ENCODE measurements at regions not wholly inside any gene's neighbourhood (a gene's known extent, or its start where the extent isn't known, plus 50 kb on each side); places are given as distances from the start of the nearest gene placed in this dataset.

DNA sequence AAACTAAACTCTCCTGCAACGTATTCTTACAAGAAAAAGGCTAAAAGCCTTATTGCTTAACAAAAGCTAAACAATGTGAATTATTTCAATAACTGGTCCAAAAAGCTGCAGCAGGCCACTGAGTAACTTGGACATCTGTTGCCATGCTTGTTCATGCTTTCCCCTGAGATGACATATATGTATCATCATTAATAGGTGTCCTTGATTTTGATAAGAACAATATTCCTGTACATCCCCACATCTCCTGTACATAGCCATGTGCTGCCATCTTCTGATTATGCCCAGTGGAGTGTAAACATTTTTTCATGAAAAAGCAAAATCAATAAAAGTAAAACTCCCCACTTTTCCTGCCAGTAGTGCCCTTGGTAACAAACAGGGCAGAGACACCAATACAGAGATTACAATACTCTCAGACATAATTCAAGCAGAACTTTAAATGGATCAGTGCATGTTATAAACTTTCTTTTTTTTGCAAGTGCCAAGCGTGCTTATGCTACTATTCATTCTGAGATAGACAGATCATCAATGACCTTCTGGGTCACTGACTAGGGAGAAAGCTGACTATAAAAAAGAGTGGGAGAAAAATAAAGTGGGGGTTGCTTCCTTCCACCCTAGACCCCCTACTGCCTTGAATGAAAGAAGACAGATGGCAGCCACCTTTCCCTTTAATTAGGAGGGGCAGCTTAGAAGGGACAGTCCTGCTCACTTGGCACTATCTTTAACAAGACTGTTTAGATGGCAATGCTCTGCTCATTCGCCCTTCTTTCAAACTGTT lies 205.5 kb upstream of the KLF14 start:
- POLR2A ChIA-PET: interaction anchor here (0.7 kb wide), 1 partner anchor 52 kb away, joined by 9 read pairs; no protein-coding TSS in a partner anchor
- DNase-seq (ENCODE audit: extremely low spot score): no peak
- TF ChIP-seq CTCF (IDR thresholded peaks at IDR 0.05; ENCODE audit: control extremely low read depth, extremely low read depth, low read depth, missing control alignments): no peak
- CTCF ChIA-PET: interaction anchor here (4.2 to 5.3 kb wide), 2 partner anchors 11 to 20 kb away, joined by 16 to 26 read pairs; no protein-coding TSS in a partner anchor

GRCh38 chr7:130940326-130940725 lies 206.3 kb upstream of the KLF14 start:
- TF ChIP-seq CTCF (IDR thresholded peaks at IDR 0.05; ENCODE audit: control extremely low read depth, extremely low read depth, low read depth, missing control alignments): no peak
- POLR2A ChIA-PET: no interaction called here

DNA sequence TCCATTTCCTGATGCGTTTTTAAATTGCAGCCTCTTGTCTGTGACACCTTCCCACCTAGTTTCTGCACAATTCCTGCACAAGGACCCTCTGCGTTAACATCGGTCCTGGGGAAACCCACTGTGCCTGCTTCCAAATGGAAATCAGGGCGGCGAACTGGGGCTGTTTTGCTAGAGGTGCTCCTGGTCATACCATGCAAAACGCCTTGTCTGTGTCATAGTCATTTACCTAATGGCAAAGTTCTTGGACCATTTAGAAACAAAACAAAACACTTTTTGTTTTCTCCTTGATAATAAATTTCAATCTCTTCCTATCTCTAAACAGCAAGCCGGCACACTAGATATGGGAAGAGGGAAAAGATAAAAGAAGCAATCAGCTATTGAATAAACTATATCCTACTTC lies 206.9 kb upstream of the KLF14 start:
- no peak for TF ChIP-seq CTCF (IDR thresholded peaks at IDR 0.05; ENCODE audit: control extremely low read depth, extremely low read depth, low read depth, missing control alignments)
- POLR2A ChIA-PET: interaction anchor here (0.8 to 1.2 kb wide), 3 partner anchors 16 to 47 kb away, joined by 3 read pairs; no protein-coding TSS in a partner anchor
- no peak for DNase-seq (ENCODE audit: extremely low spot score)
- CTCF ChIA-PET: interaction anchor here (1.0 to 5.3 kb wide), 6 partner anchors 9 to 44 kb away, joined by 3 to 26 read pairs (median 6); no protein-coding TSS in a partner anchor

More at GRCh38 chr7:130940326-130940725, 206.3 kb upstream of the KLF14 start:
- CTCF ChIA-PET: interaction anchor here (1.0 to 5.3 kb wide), 3 partner anchors 12 to 43 kb away, joined by 3 to 26 read pairs (median 16); no protein-coding TSS in a partner anchor
- DNase-seq (ENCODE audit: extremely low spot score): no peak

GRCh38 chr7:130941322-130942210 lies 207.6 kb upstream of the KLF14 start:
- no peak for DNase-seq (ENCODE audit: extremely low spot score)
- ChIA-PET CTCF (interaction anchor here (1.0 to 4.2 kb wide), 5 partner anchors 10 to 44 kb away, joined by 3 to 26 read pairs (median 5); no protein-coding TSS in a partner anchor), POLR2A (interaction anchor here (0.6 to 1.2 kb wide), 4 partner anchors 15 to 47 kb away, joined by 3 to 5 read pairs (median 3); no protein-coding TSS in a partner anchor)
- no peak for TF ChIP-seq CTCF (IDR thresholded peaks at IDR 0.05; ENCODE audit: control extremely low read depth, extremely low read depth, low read depth, missing control alignments)

DNA sequence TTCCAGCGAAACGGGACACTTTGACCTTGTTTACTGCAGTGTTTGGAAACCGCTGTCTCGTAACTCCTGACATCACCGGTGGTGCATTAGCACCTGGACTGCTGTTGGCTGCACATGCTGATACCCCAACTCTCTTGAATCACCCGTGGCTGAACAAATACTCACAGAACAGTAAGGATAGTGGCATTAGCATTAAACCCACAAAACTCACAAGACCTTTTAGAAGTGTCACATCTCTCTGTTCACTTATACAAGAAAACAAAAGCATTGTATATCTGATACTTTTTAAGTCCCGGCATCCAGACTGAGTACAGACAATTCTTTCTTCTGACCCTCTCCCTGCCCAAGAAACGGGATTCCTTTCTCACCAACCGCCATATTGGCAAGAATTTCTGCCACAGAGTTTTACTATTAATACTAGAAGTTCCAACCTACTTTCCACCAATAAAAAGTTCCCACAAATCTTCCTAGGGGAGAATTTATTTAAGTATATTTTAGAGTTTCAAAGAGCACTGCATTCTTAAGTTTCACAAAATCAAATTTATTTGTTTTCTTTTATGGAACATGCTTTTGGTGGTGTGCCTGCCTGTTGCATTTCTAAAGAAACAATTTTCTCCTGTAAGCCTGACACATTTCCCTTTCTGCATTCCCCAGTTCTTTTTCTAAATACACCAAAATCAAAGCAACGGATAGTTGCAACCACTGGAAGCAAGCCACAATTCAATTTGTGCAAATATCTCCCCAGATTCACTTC lies 208.4 kb upstream of the KLF14 start:
- ChIA-PET CTCF (interaction anchor here (1.1 to 4.2 kb wide), 4 partner anchors 10 to 18 kb away, joined by 5 to 26 read pairs (median 6); no protein-coding TSS in a partner anchor), POLR2A (interaction anchor here (0.6 to 1.2 kb wide), 2 partner anchors 16 to 48 kb away, joined by 3 to 5 read pairs; no protein-coding TSS in a partner anchor)
- TF ChIP-seq CTCF (IDR thresholded peaks at IDR 0.05; ENCODE audit: control extremely low read depth, extremely low read depth, low read depth, missing control alignments): no peak
- DNase-seq (ENCODE audit: extremely low spot score): no peak
